GM12878 (cell line): ENCODE measurements at regions not wholly inside any gene's neighbourhood (a gene's known extent, or its start where the extent isn't known, plus 50 kb on each side); places are given as distances from the start of the nearest gene placed in this dataset.

ENCODE experiments used
- RUNX3 ChIP-seq: IDR thresholded peaks from 2 replicates; pipeline ENCODE4 v1.6.1; 2012; ENCODE audit warnings: low read length, inconsistent platforms
- ZZZ3 ChIP-seq: IDR thresholded peaks from 2 replicates; pipeline ENCODE4 v1.6.1; 2011; ENCODE audit warnings: low read depth; ENCODE audit not compliant: control insufficient read depth, insufficient read length
- TF ChIP-seq, protein P1 (sequence below): fragments of 450-650 bp; IDR thresholded peaks from 2 replicates; pipeline ENCODE4 v1.6.1; 2016; ENCODE audit warnings: mild to moderate bottlenecking, moderate library complexity, borderline replicate concordance

DNA sequence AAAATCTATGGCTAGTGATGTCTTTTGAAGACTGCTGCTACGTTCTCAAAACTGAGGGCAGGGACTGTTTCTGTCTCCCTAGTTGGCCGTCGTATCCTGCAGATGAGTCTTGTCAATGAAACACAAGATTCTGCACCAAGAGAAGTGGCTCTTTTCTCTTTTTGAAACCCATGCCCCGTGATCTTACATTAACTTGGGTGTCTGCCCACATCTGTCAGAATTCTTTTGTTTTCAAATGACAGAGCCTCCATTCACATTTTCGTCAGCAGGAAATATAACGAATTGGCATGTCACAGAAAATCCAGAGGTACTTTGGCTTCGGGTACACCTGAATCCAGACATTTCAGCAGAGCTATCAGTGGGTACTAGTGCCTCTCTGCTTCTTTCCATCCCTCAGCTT, 331.3 kb upstream of the PROK2 start:
- TF ChIP-seq RUNX3 = no peak
- TF ChIP-seq ZZZ3 = no peak
- TF ChIP-seq, protein P1, sequence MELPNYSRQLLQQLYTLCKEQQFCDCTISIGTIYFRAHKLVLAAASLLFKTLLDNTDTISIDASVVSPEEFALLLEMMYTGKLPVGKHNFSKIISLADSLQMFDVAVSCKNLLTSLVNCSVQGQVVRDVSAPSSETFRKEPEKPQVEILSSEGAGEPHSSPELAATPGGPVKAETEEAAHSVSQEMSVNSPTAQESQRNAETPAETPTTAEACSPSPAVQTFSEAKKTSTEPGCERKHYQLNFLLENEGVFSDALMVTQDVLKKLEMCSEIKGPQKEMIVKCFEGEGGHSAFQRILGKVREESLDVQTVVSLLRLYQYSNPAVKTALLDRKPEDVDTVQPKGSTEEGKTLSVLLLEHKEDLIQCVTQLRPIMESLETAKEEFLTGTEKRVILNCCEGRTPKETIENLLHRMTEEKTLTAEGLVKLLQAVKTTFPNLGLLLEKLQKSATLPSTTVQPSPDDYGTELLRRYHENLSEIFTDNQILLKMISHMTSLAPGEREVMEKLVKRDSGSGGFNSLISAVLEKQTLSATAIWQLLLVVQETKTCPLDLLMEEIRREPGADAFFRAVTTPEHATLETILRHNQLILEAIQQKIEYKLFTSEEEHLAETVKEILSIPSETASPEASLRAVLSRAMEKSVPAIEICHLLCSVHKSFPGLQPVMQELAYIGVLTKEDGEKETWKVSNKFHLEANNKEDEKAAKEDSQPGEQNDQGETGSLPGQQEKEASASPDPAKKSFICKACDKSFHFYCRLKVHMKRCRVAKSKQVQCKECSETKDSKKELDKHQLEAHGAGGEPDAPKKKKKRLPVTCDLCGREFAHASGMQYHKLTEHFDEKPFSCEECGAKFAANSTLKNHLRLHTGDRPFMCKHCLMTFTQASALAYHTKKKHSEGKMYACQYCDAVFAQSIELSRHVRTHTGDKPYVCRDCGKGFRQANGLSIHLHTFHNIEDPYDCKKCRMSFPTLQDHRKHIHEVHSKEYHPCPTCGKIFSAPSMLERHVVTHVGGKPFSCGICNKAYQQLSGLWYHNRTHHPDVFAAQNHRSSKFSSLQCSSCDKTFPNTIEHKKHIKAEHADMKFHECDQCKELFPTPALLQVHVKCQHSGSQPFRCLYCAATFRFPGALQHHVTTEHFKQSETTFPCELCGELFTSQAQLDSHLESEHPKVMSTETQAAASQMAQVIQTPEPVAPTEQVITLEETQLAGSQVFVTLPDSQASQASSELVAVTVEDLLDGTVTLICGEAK = no peak
